Coronary artery (tissue), 2 donors: ENCODE measurements at regions not wholly inside any gene's neighbourhood (a gene's known extent, or its start where the extent isn't known, plus 50 kb on each side); places are given as distances from the start of the nearest gene placed in this dataset.
A peak's percentile ranks its signal among the peaks of the same experiment; 100 is the strongest.
"Not testable (repeated sequence)": the region's sequence is repeated elsewhere in the genome, so short reads cannot be mapped to it uniquely, and the experiment has no call there.

Source experiments
- DNase-seq: peaks from one replicate; pipeline ENCODE4 v3.0.0-alpha.2; 2017; ENCODE audit warnings: low spot score
- H3K27ac ChIP-seq, 2 donors: fragments of 200-600 bp; sonication (generic); one replicate each; pipeline ENCODE4 v1.5.1; 2016 to 2019
- H3K4me3 ChIP-seq: fragments of 200-600 bp; sonication (generic); 2 replicates; pipeline ENCODE4 v1.5.1; 2016; ENCODE audit warnings: mild to moderate bottlenecking, moderate library complexity
- CTCF ChIP-seq: fragments of 200-600 bp; sonication (generic); IDR thresholded peaks from one replicate; pipeline ENCODE4 v1.5.1; 2019; ENCODE audit warnings: antibody characterized with exemption

GRCh38 chr2:47628904-47629303 is 58.1 kb upstream of the KCNK12 start:
- DNase-seq: no peak
- TF ChIP-seq CTCF: no peak
- Histone ChIP-seq H3K27ac (no peak overlapping the region), H3K4me3 (no peak overlapping the region)

GRCh38 chr2:47626664-47627063 is 55.9 kb upstream of the KCNK12 start:
- H3K27ac ChIP-seq: no peak overlapping the region
- no peak for TF ChIP-seq CTCF

GRCh38 chr2:47623140-47623539 is 52.4 kb upstream of the KCNK12 start:
- not testable (repeated sequence) for H3K27ac ChIP-seq, H3K4me3 ChIP-seq, DNase-seq

More at GRCh38 chr2:47626664-47627063, 55.9 kb upstream of the KCNK12 start:
- peak; percentile 12 for DNase-seq
- no peak overlapping the region for H3K4me3 ChIP-seq

- Histone ChIP-seq H3K27ac (no peak overlapping the region), H3K4me3 (no peak overlapping the region)
- DNase-seq: no peak
- no peak for TF ChIP-seq CTCF
These were observed 50.1 kb upstream of the KCNK12 start for GRCh38 chr2:47620770-47621437.
